ENCODE measurements at regions not wholly inside any gene's neighbourhood (a gene's known extent, or its start where the extent isn't known, plus 50 kb on each side); places are given as distances from the start of the nearest gene placed in this dataset.
A peak's percentile ranks its signal among the peaks of the same experiment; 100 is the strongest.

DNA sequence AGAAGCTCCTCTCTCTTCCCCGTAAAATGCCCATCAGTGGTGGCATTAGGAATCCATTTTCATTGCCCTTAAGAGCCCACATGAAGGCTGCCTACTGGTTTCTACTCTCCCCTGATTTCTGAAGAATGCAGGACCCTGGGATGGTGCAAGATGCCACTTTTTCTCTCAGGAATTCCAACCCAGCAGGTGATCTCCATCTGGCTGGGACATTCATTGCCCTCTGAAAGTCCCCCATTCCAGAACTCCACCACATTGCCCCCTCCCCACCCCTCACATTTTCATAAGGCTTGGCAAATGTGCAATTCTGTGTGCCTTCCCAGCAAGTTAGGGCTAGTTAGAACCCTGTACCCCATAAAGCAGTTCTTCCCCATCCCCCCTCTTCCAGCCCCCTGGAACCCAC lies 88.0 kb downstream of the BANF2 start:
- DNase-seq (ENCODE audit: low spot score) = no peak

DNA sequence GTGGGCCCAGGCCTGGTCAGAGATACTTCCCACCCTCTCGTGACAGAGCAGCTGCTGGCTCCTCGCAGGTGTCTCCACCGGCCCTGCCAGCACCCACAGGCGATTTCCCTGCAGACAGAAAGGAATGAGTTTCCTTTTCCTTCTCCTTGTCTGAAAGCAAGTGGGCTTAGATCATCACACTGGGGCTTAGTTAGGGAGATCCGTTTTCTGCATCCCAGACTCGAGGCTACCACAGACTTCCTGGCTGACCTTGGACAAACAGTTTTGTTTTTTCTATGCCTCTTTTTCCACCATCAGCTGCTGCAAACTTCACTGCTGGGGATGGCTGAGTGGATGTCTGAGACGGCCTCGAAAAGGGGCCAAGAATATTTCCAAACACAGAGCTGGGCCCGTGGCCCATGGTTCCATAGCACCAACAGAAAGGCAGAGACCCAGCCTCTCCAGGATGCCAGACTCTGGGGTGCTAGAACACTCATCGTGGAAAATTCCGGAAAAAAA lies 86.5 kb downstream of the BANF2 start:
- DNase-seq (ENCODE audit: low spot score) = peak; percentile 60

Measured in hepatic stellate cell (primary cell).